C4-2B (cell line): ENCODE measurements at regions not wholly inside any gene's neighbourhood (a gene's known extent, or its start where the extent isn't known, plus 50 kb on each side); places are given as distances from the start of the nearest gene placed in this dataset.
"Not testable (repeated sequence)": the region's sequence is repeated elsewhere in the genome, so short reads cannot be mapped to it uniquely, and the experiment has no call there.

Experiments
- H3K27ac ChIP-seq: fragments of 450-650 bp; 2 replicates; pipeline ENCODE4 v1.5.1; 2017
- CTCF ChIP-seq: fragments of 450-650 bp; conservative IDR thresholded peaks from 2 replicates; pipeline ENCODE4 v1.5.1; 2017; ENCODE audit warnings: mild to moderate bottlenecking
- ZFX ChIP-seq: fragments of 450-650 bp; IDR thresholded peaks from 2 replicates; pipeline ENCODE4 v1.6.1; 2017

GRCh38 chr1:194857413-194857812, 1671.0 kb upstream of the B3GALT2 start:
- TF ChIP-seq ZFX = no peak
- no peak for TF ChIP-seq CTCF
- H3K27ac ChIP-seq = no peak overlapping the region

- no peak for TF ChIP-seq ZFX
- no peak for TF ChIP-seq CTCF
- no peak overlapping the region for H3K27ac ChIP-seq
These were observed 1662.4 kb upstream of the B3GALT2 start for GRCh38 chr1:194848846-194849245.

- H3K27ac ChIP-seq = no peak overlapping the region
These were observed 1660.1 kb upstream of the B3GALT2 start for GRCh38 chr1:194846488-194846887.

GRCh38 chr1:194843077-194843476, 1656.7 kb upstream of the B3GALT2 start:
- TF ChIP-seq CTCF = no peak
- TF ChIP-seq ZFX = no peak
- H3K27ac ChIP-seq = no peak overlapping the region

More at GRCh38 chr1:194846488-194846887, 1660.1 kb upstream of the B3GALT2 start:
- TF ChIP-seq CTCF (no peak), ZFX (no peak)

- TF ChIP-seq ZFX (no peak), CTCF (no peak)
These were observed 1646.7 kb upstream of the B3GALT2 start for GRCh38 chr1:194833111-194833510.

GRCh38 chr1:194831595-194831994, 1645.2 kb upstream of the B3GALT2 start:
- not testable (repeated sequence) for H3K27ac ChIP-seq

More at GRCh38 chr1:194833111-194833510, 1646.7 kb upstream of the B3GALT2 start:
- no peak overlapping the region for H3K27ac ChIP-seq

- H3K27ac ChIP-seq = no peak overlapping the region
- TF ChIP-seq ZFX (no peak), CTCF (no peak)
These were observed 1644.0 kb upstream of the B3GALT2 start for GRCh38 chr1:194830387-194830786.

GRCh38 chr1:194829492-194829891, 1643.1 kb upstream of the B3GALT2 start:
- H3K27ac ChIP-seq = no peak overlapping the region
- TF ChIP-seq CTCF = no peak
- TF ChIP-seq ZFX = no peak
